SK-N-SH (cell line): ENCODE measurements at regions not wholly inside any gene's neighbourhood (a gene's known extent, or its start where the extent isn't known, plus 50 kb on each side); places are given as distances from the start of the nearest gene placed in this dataset.

Experiments used
- CTCF ChIA-PET: fragments of 300-600, 350-600 bp; formaldehyde crosslinking; extraction: SDS; loops from one replicate; lab custom pipeline; 2021; lab: Yijun Ruan, JAX
- POLR2A ChIA-PET: fragments of 350-600 bp; sonication (Branson Sonifier 250); formaldehyde crosslinking; extraction: SDS; loops from one replicate; lab custom pipeline; 2020; ENCODE audit warnings: antibody characterized with exemption, inconsistent platforms; lab: Yijun Ruan, JAX
- DNase-seq: peaks from one replicate; pipeline ENCODE4 v3.0.0; 2012
- H2AFZ ChIP-seq: fragments of 200-600 bp; sonication (generic); 2 replicates; pipeline ENCODE4 v1.8.1; 2016; ENCODE audit warnings: antibody characterized with exemption, mild to moderate bottlenecking, low read depth
- H3F3A ChIP-seq: fragments of 200-600 bp; sonication (generic); replicated peaks from 2 replicates; pipeline ENCODE3; 2016; ENCODE audit warnings: antibody characterized with exemption, mild to moderate bottlenecking; ENCODE audit not compliant: insufficient read depth
- H3K27ac ChIP-seq, 2 experiments: fragments of 200-500 bp in 1 of 2; fragments of 200-600 bp in 1 of 2; sonication (Bioruptor generic) in 1 of 2; sonication (generic), shearing (Covaris generic) in 1 of 2; 2 replicates each; pipeline versions ENCODE4 v1.5.1 to v1.6.1; 2014 to 2016; ENCODE audit warnings: low read depth in 2 of 2, inconsistent platforms in 1 of 2, low read length in 1 of 2, mild to moderate bottlenecking in 1 of 2, mixed read lengths in 1 of 2
- H3K27me3 ChIP-seq: fragments of 200-600 bp; sonication (generic), shearing (Covaris generic); 2 replicates; pipeline ENCODE4 v1.6.1; 2016; ENCODE audit warnings: mixed run types; ENCODE audit not compliant: insufficient read depth
- H3K36me3 ChIP-seq, 2 experiments: fragments of 200-500 bp in 1 of 2; fragments of 200-600 bp in 1 of 2; sonication (Bioruptor generic) in 1 of 2; sonication (generic) in 1 of 2; replicated peaks in 1 of 2; 2 replicates each; pipeline versions ENCODE3 to v1.5.1; 2014 to 2016; ENCODE audit warnings: low read length in 1 of 2, mild to moderate bottlenecking in 1 of 2; ENCODE audit not compliant: insufficient read depth in 2 of 2, control insufficient read depth in 1 of 2
- H3K4me1 ChIP-seq, 2 experiments: fragments of 200-500 bp in 1 of 2; fragments of 200-600 bp in 1 of 2; sonication (Bioruptor generic) in 1 of 2; sonication (generic), shearing (Covaris generic) in 1 of 2; 2 replicates each; pipeline versions ENCODE4 v1.5.1 to v1.6.1; 2014 to 2016; ENCODE audit warnings: low read depth in 1 of 2, low read length in 1 of 2, mixed run types in 1 of 2; ENCODE audit not compliant: insufficient read depth in 2 of 2, control insufficient read depth in 1 of 2
- H3K4me2 ChIP-seq: fragments of 200-600 bp; sonication (generic), shearing (Covaris generic); 2 replicates; pipeline ENCODE4 v1.6.1; 2017; ENCODE audit warnings: mixed run types
- H3K4me3 ChIP-seq, 2 experiments: fragments of 200-500 bp in 1 of 2; fragments of 200-600 bp in 1 of 2; sonication (Bioruptor generic) in 1 of 2; sonication (generic), shearing (Covaris generic) in 1 of 2; 2 replicates each; pipeline versions ENCODE4 v1.5.1 to v1.8.1; 2014 to 2016; ENCODE audit warnings: low read depth in 2 of 2, inconsistent platforms in 1 of 2, low read length in 1 of 2, mild to moderate bottlenecking in 1 of 2, mixed read lengths in 1 of 2, moderate library complexity in 1 of 2
- H3K79me2 ChIP-seq: fragments of 200-600 bp; sonication (generic); 2 replicates; pipeline ENCODE4 v1.8.1; 2017; ENCODE audit warnings: mild to moderate bottlenecking; ENCODE audit not compliant: insufficient read depth
- H3K9ac ChIP-seq: fragments of 200-600 bp; sonication (generic); 2 replicates; pipeline ENCODE4 v1.6.1; 2017; ENCODE audit warnings: mixed run types
- H3K9me2 ChIP-seq: fragments of 200-600 bp; sonication (generic); 2 replicates; pipeline ENCODE4 v1.6.1; 2017; ENCODE audit warnings: mixed run types
- H3K9me3 ChIP-seq: fragments of 200-600 bp; sonication (generic); 2 replicates; pipeline ENCODE4 v1.6.1; 2017; ENCODE audit warnings: mixed run types, mild to moderate bottlenecking, moderate library complexity
- H4K20me1 ChIP-seq: fragments of 200-600 bp; sonication (generic); 2 replicates; pipeline ENCODE4 v1.6.1; 2017; ENCODE audit warnings: mild to moderate bottlenecking, mixed run types; ENCODE audit not compliant: insufficient read depth
- CHD2 ChIP-seq: fragments of 150-350 bp; IDR thresholded peaks from 2 replicates; pipeline ENCODE4 v1.6.1; 2018; ENCODE audit warnings: low read length; ENCODE audit not compliant: partially characterized antibody
- FOSL2 ChIP-seq: IDR thresholded peaks from 2 replicates; pipeline ENCODE4 v1.4.0; 2012; ENCODE audit warnings: low read depth, mild to moderate bottlenecking, moderate library complexity, borderline replicate concordance
- GABPA ChIP-seq: IDR thresholded peaks from 2 replicates; pipeline ENCODE4 v1.4.0; 2012; ENCODE audit warnings: low read depth, mild to moderate bottlenecking
- JUND ChIP-seq: IDR thresholded peaks from 2 replicates; pipeline ENCODE4 v1.4.0; 2012
- NFIC ChIP-seq: IDR thresholded peaks from 2 replicates; pipeline ENCODE4 v1.4.0; 2012; ENCODE audit warnings: borderline replicate concordance
- NRF1 ChIP-seq: IDR thresholded peaks from 2 replicates; pipeline ENCODE4 v1.6.1; 2012; ENCODE audit warnings: low read depth, mild to moderate bottlenecking, low read length
- PBX3 ChIP-seq: IDR thresholded peaks from 2 replicates; pipeline ENCODE4; 2012
- RXRA ChIP-seq: IDR thresholded peaks from 2 replicates; pipeline ENCODE4 v1.4.0; 2012; ENCODE audit warnings: low read depth, mild to moderate bottlenecking, borderline replicate concordance
- TAF1 ChIP-seq: IDR thresholded peaks from 2 replicates; pipeline ENCODE4 v1.6.1; 2012; ENCODE audit warnings: low read depth, mild to moderate bottlenecking, low read length, moderate library complexity, borderline replicate concordance
- ZBTB33 ChIP-seq: IDR thresholded peaks from 2 replicates; pipeline ENCODE4 v1.4.0; 2012; ENCODE audit warnings: low read depth, borderline replicate concordance
- WGBS: methylation state at CpG from one replicate; pipeline ENCODE4 v1.1.6; 2017; ENCODE audit warnings: low lambda C conversion rate; 5-methylcytosine and 5-hydroxymethylcytosine counted together

- H3F3A ChIP-seq: no peaks in the 10 kb centered on the region
- no peak for TF ChIP-seq RXRA
- H3K4me1 ChIP-seq: no peaks in the 10 kb centered on the region
- no peaks in the 10 kb centered on the region for H3K9me2 ChIP-seq
- no peak overlapping the region for H3K27ac ChIP-seq
- H3K4me3 ChIP-seq: no peak overlapping the region
- H2AFZ ChIP-seq: no peak overlapping the region
- CTCF ChIA-PET: no interaction called here
- H4K20me1 ChIP-seq: no peaks in the 10 kb centered on the region
- H3K4me2 ChIP-seq: no peak overlapping the region
- POLR2A ChIA-PET: no interaction called here
- 11% methylated on average over 3 of the region's 3 CpGs for WGBS
- H3K9me3 ChIP-seq: no peaks in the 10 kb centered on the region
- H3K27me3 ChIP-seq: no peaks in the 10 kb centered on the region
- H3K9ac ChIP-seq: no peak overlapping the region
- H3K36me3 ChIP-seq: no peaks in the 10 kb centered on the region
- H3K79me2 ChIP-seq: no peaks in the 10 kb centered on the region
- no peak for DNase-seq
These were observed 266.6 kb upstream of the SASH1 start for GRCh38 chr6:148076051-148076450.

- H4K20me1 ChIP-seq: no peaks in the 10 kb centered on the region
- DNase-seq: no peak
- H3K27ac ChIP-seq: no peak overlapping the region
- H3K27me3 ChIP-seq: no peaks in the 10 kb centered on the region
- TF ChIP-seq GABPA (no peak), CHD2 (no peak)
- POLR2A ChIA-PET: no interaction called here
- H3K9ac ChIP-seq: no peak overlapping the region
- no peaks in the 10 kb centered on the region for H3K9me3 ChIP-seq
- no peak overlapping the region for H3K4me2 ChIP-seq
- H3K9me2 ChIP-seq: no peaks in the 10 kb centered on the region
- no peaks in the 10 kb centered on the region for H3F3A ChIP-seq
- no peak overlapping the region for H3K4me3 ChIP-seq
- no peaks in the 10 kb centered on the region for H3K4me1 ChIP-seq
- CTCF ChIA-PET: no interaction called here
- H2AFZ ChIP-seq: no peak overlapping the region
- no peaks in the 10 kb centered on the region for H3K36me3 ChIP-seq
- no peaks in the 10 kb centered on the region for H3K79me2 ChIP-seq
- 16% methylated on average over 1 of the region's 1 CpG for WGBS
These were observed 262.3 kb upstream of the SASH1 start for GRCh38 chr6:148080315-148080714.

GRCh38 chr6:148081076-148081475 lies 261.6 kb upstream of the SASH1 start:
- H3K27me3 ChIP-seq: no peaks in the 10 kb centered on the region
- CTCF ChIA-PET: no interaction called here
- no peak overlapping the region for H3K27ac ChIP-seq
- H3K36me3 ChIP-seq: no peaks in the 10 kb centered on the region
- no peaks in the 10 kb centered on the region for H3K9me2 ChIP-seq
- H3K4me1 ChIP-seq: no peaks in the 10 kb centered on the region
- H3K4me2 ChIP-seq: no peak overlapping the region
- no peaks in the 10 kb centered on the region for H4K20me1 ChIP-seq
- no peaks in the 10 kb centered on the region for H3K9me3 ChIP-seq
- no peak overlapping the region for H3K4me3 ChIP-seq
- H3K9ac ChIP-seq: no peak overlapping the region
- no peak overlapping the region for H2AFZ ChIP-seq
- no peaks in the 10 kb centered on the region for H3F3A ChIP-seq
- 20% methylated on average over 7 of the region's 7 CpGs for WGBS
- no peaks in the 10 kb centered on the region for H3K79me2 ChIP-seq
- POLR2A ChIA-PET: no interaction called here
- no peak for TF ChIP-seq JUND
- no peak for TF ChIP-seq NRF1
- no peak for TF ChIP-seq RXRA
- no peak for TF ChIP-seq GABPA
- TF ChIP-seq PBX3: no peak
- no peak for TF ChIP-seq ZBTB33
- TF ChIP-seq FOSL2: no peak
- TF ChIP-seq TAF1: no peak
- no peak for TF ChIP-seq NFIC
- DNase-seq: no peak
